ENCODE measurements at regions not wholly inside any gene's neighbourhood (a gene's known extent, or its start where the extent isn't known, plus 50 kb on each side); places are given as distances from the start of the nearest gene placed in this dataset.

- intact Hi-C loops (cut with micrococcal nuclease): loop anchor here (10.0 kb wide), 1 partner anchor 94 kb away; no protein-coding TSS in a partner anchor
These were observed 130.1 kb downstream of the C9orf50 start for GRCh38 chr9:129490583-129491486.

DNA sequence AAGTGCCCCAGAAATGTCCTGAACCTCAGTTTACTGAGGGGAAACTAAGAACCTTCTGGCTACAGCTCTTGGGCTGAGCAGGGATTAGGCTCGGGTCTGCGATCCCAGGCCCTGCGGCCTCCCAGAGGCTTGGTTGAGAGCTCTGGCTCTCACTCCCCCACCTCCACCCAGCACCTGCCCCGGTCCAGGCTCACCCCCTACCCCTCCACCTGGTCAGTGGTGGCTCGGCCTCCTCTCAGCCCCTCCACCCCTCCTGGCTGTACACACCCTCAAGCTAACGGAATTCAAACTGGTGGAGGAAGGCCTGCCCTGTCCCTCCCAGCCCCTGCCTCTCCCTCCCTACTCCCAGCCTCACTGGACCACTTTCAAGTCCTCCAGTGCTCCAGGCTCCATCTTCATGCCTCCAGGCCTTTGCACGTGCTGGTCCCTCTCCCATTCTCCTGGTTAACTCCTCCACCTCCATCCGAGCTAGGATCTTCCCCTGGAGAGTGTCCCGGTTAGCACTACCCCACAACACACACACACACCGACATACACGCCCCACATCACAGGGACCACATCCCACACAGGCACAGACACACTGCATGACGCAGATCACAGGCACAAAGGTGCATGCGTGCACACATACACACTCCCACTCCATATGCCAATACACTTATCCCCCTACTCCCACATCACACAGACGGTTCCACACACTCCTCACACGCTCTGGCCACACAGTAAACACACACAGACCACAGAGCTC lies 130.9 kb downstream of the C9orf50 start:
- intact Hi-C loops (cut with micrococcal nuclease): loop anchor here (2.0 to 10.0 kb wide), 6 partner anchors 53 to 349 kb away; no protein-coding TSS in a partner anchor

- intact Hi-C loops (cut with micrococcal nuclease): loop anchor here (1.0 to 5.0 kb wide), 6 partner anchors 28 to 347 kb away; no protein-coding TSS in a partner anchor
These were observed 133.0 kb downstream of the C9orf50 start for GRCh38 chr9:129487658-129488483.

GRCh38 chr9:129486756-129487657 lies 133.9 kb downstream of the C9orf50 start:
- intact Hi-C loops (cut with micrococcal nuclease): loop anchor here (5.0 kb wide), 1 partner anchor 125 kb away; no protein-coding TSS in a partner anchor

DNA sequence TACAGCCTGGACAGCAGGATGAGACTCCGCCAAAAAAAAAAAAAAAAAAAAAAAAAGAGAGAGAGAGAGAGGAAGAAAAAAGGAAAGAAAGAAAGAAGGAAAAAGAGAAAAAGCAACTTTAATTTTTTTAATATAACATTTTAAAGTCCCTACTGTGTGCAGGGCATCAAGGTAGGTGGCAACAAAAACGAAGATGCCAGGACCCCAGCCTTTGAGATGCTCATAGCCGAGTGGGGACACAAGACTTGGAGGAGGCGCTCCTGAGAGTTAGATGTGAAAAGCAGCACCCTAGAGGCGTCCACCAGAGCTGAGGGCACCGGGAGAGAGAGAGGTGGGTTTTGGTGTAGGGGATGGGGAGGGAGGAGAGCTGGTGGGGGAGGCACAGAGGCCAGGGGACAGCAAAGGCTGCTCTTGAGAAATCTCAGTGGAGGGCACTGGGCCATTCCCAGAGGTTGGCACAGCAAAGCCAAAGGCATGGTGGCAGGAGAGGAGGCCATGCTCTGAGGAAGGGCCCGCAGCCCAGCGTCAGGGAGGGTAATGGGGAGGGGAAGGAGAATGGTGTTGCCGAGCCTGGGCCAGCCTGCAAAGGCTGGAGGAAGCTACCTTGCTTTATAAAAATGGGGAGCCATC lies 135.6 kb downstream of the C9orf50 start:
- intact Hi-C loops (cut with micrococcal nuclease): loop anchor here (5.0 kb wide), 1 partner anchor 127 kb away; no protein-coding TSS in a partner anchor

DNA sequence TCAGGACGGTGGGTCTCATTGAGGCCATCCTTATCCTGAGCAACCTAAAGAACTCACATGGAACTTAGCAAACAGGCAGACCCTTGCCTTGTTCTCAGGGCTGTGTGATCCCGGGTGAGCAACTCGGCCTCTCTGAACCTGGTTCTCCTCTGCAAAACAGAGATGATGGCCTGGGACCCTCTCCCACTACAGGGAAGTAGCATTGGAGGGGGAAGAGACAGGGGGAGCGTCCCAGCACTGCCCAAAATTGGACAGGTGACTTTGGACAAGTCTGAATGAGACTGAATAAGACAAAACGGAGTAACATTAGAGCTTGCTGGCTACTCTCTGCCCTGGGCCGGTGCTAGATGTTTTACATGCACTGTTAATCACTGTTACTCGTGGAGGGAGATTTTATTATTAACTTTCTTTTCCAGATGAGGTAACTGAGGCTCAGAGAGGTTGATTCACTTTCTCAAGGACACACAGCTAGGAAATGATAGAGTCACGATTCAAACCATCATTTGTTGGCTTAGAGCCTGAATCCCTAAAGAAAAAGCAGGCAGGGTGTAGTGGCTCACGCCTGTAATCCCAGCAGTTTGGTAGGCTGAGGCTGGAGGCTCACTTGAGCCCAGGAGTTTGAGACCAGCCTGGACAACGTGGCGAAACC lies 136.4 kb downstream of the C9orf50 start:
- intact Hi-C loops (cut with micrococcal nuclease): no loop called here

- intact Hi-C loops (cut with micrococcal nuclease): no loop called here
These were observed 137.2 kb downstream of the C9orf50 start for GRCh38 chr9:129483415-129484351.

DNA sequence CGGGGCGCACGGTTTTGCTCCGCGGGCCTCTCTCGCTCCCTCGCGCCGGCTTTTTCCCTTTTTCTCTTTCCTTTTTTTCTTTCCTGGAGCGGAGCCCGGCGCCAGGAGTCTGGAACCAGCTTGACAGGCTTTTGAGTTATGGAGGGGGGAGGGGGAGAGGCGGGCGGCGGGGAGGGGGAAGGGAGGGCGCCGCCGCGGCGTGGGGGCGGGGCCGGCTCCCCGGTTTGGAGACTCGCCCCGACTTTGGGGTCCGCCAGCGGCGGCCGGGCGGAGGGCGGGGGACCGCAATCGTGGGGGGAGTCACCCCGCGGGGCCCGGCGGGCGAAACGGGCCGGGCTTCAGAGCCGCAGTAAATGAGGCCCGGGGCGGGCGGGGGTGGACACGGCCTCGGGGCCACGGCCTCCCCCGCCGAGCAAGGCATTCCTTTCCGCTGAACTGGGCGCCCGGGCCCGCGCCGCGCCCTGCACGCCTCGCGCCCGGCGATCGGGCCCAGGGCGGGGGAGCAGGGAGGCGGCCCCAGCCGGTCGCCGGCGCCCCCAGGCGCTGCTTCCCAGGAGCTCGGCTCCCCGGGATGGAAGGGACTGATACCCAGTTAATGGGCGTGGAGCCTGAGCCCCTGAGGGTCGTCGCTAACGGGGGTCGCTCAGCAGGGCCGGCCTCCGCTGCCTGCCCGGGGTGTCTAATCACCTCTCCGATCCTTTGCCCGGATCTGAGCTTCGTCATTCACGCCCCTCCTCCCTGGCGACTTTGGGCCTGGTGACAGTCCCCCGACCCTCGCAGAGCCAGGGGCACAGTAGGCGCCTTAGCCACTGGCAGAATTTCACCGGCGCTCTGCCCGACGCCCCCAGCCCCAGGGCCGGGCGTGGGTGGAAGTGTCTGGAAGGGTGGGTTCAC lies 138.1 kb downstream of the C9orf50 start:
- intact Hi-C loops (cut with micrococcal nuclease): no loop called here

DNA sequence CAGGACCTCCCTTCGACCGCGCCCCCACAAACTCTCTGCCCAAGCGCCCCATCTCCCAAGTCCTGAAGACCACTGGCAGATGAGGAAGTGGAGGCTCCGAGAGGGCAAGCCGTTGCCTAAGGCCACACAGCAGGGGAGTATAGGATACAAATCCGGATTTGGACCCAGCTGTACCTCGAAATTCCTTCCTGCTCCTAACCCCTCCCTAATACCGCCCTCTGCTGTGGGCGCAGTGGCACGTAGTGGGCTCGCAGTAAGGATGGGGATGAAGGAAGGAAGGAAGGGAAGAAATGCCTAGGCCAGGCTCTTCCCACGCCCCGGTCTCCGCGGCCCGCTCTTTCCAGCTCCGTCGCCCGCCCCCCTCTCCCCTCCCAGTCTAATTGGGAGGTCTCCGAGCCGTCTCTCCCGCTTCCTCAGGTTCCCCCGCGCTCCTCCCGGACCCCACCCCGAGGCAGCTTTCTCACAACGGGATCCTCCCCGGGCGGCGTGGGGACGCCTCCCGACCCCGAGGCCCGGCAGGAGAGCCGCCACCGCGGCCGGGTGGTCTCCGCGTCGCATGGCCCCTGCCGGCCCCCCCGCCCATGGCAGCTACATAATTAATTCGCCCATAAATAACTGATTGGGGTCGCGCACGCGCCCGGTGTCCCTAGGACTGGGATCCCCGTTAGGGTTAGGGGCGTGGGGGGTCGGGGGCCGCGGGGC lies 138.9 kb downstream of the C9orf50 start:
- intact Hi-C loops (cut with micrococcal nuclease): no loop called here

DNA sequence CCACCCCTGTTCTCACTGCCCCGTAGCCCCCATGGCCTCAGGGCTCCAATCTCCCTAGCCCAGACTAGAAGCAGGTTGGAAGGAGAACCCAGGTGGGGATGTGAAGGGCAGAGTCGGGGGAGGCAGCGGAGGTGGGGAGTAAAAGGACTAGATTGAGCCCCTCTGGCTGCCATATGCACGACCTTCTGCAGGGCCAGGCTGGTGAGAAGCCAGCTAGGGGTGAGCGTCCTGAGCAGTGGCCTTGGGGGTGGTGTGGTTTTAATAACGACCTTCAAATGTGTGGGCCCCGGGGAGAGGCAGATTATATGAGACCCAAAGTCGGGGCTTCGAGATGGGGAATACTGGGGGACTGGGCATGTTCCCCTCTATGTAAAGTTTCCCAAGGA lies 139.5 kb downstream of the C9orf50 start:
- intact Hi-C loops (cut with micrococcal nuclease): no loop called here

- intact Hi-C loops (cut with micrococcal nuclease): no loop called here
These were observed 140.2 kb downstream of the C9orf50 start for GRCh38 chr9:129480745-129481144.

DNA sequence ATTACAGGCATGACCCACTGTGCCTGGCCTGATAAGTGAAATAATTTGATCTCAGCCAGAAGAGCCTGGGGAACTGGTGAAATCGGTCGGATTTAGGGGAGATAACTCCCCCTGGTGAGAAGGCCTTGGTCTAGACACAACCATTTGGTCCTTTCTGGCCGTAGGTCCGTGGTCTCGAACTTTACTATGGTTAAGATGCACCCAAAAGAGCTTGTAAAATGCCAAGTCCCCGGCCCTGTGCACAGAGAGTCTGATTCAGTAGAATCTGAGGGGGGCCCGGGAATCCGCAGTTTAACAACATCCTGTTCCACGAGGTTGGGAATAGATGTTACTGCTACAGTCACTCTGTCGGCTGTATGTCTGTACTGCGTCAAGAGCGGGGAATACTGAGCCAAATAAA lies 140.7 kb downstream of the C9orf50 start:
- intact Hi-C loops (cut with micrococcal nuclease): no loop called here

DNA sequence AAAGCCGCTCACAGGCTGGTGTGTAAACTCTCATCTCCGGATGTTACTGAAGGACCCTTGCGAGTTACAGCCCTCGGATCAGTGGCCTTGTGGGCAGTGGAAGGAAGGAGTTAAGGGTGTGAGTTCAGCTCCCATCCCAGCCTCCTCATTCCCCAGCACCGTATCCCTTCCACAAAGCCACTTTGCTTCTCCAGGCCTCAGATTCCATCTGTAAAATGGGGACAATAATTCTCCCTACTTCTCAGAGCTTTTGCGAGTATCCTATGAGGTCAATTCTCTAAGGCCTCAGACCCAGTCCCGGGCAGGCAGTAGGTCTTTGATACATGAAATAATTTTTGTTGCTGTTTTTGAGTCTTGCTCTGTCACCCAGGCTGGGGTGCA lies 141.3 kb downstream of the C9orf50 start:
- intact Hi-C loops (cut with micrococcal nuclease): no loop called here

DNA sequence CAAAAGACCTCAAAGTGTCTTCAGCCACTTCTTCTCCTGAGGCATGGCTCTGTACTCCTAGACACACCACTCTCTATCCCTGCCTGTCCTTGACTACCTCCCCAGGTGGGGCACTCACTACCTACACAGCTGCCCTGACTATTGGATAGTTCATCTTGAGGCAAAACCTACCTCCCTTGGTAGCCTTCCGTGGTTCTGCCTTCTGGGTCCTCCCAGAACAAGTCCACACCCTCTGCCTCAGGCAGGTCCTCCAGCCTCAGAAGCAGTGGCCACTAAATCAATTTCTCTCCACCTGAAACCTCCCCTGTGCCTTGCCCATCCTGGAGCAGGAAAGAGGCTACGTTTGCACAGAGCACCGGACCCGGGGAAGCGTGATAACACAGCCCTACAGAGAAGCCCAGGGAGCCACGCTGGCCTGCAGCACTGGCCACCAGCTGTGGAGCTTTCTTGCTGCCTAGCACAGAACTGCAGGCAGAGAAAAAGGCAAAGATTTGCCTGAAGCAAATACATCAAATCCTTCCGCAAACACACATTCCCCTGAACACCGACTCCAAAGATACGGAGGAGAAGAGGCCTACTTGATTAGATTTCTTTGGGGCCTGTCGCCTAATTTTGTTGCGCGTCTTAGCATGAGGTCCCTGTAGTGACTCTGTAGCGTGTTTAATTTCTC lies 141.8 kb downstream of the C9orf50 start:
- intact Hi-C loops (cut with micrococcal nuclease): no loop called here

DNA sequence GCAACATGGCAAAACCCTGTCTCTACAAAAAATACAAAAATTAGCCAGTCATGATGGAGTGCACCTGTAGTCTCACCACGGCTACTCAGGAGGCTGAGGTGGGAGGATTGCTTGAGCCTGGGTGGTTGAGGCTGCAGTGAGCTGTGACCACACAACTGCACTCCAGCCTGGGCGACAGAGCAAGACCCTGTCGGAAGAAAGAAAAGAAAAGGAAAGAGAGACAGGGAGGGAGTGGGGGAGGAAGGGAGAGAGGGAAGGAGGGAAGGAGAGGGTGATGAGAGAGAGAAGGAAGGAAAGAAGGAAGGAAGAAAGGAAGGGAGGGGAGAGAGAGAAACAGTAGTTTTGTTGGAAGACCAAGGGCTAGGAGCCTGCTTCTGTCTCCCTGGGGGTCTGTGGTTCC lies 142.4 kb downstream of the C9orf50 start:
- intact Hi-C loops (cut with micrococcal nuclease): no loop called here
